GM06990 (cell line): ENCODE measurements at regions not wholly inside any gene's neighbourhood (a gene's known extent, or its start where the extent isn't known, plus 50 kb on each side); places are given as distances from the start of the nearest gene placed in this dataset.
"Not testable (repeated sequence)": the region's sequence is repeated elsewhere in the genome, so short reads cannot be mapped to it uniquely, and the experiment has no call there.

Source experiments
- DNase-seq: peaks from one replicate; pipeline ENCODE4 v3.0.0-alpha.2; 2011; ENCODE audit not compliant: insufficient read length; ENCODE audit errors: extremely low read depth
- H3K27me3 ChIP-seq: replicated peaks from 2 replicates; pipeline ENCODE4 v1.6.0; 2011; ENCODE audit warnings: low read length; ENCODE audit not compliant: control insufficient read depth, insufficient read depth
- H3K36me3 ChIP-seq: 2 replicates; pipeline ENCODE4 v1.5.1; 2011; ENCODE audit warnings: low read length; ENCODE audit not compliant: control insufficient read depth, insufficient read depth
- H3K4me3 ChIP-seq: replicated peaks from 2 replicates; pipeline ENCODE4 v1.5.1; 2011; ENCODE audit warnings: low read depth, mild to moderate bottlenecking, control low read depth, low read length
- TF ChIP-seq, protein P1 (sequence below): IDR thresholded peaks from 2 replicates; pipeline ENCODE4 v1.5.1; 2011; ENCODE audit warnings: low read length, control low read depth, mild to moderate bottlenecking, inconsistent platforms; ENCODE audit not compliant: insufficient read depth, poor library complexity, severe bottlenecking

GRCh38 chr5:126007841-126008240, 415.4 kb upstream of the GRAMD2B start:
- H3K4me3 ChIP-seq: no peak overlapping the region
- TF ChIP-seq, protein P1, sequence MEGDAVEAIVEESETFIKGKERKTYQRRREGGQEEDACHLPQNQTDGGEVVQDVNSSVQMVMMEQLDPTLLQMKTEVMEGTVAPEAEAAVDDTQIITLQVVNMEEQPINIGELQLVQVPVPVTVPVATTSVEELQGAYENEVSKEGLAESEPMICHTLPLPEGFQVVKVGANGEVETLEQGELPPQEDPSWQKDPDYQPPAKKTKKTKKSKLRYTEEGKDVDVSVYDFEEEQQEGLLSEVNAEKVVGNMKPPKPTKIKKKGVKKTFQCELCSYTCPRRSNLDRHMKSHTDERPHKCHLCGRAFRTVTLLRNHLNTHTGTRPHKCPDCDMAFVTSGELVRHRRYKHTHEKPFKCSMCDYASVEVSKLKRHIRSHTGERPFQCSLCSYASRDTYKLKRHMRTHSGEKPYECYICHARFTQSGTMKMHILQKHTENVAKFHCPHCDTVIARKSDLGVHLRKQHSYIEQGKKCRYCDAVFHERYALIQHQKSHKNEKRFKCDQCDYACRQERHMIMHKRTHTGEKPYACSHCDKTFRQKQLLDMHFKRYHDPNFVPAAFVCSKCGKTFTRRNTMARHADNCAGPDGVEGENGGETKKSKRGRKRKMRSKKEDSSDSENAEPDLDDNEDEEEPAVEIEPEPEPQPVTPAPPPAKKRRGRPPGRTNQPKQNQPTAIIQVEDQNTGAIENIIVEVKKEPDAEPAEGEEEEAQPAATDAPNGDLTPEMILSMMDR: no peak
- no peaks in the 10 kb centered on the region for H3K36me3 ChIP-seq
- no peaks in the 10 kb centered on the region for H3K27me3 ChIP-seq
- DNase-seq: no peak

GRCh38 chr5:126009566-126009965, 413.6 kb upstream of the GRAMD2B start:
- no peaks in the 10 kb centered on the region for H3K36me3 ChIP-seq
- TF ChIP-seq, protein P1: no peak
- DNase-seq: no peak
- H3K4me3 ChIP-seq: no peak overlapping the region
- H3K27me3 ChIP-seq: no peaks in the 10 kb centered on the region

DNA sequence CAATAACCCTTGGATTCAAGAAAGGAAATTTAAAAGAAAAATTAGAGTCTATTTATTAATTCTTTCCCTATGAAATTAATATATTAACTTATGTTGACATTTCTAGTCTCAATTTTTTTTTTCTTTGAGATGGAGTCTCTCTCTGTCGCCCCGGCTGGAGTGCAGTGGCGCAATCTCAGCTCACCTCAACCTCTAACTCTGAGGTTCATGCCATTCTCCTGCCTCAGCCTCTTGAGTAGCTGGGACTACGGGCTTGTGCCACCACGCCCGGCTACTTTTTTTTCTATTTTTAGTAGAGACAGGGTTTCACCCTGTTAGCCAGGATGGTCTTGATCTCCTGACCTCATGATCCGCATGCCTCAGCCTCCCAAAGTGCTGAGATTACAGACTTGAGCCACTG, 411.7 kb upstream of the GRAMD2B start:
- not testable (repeated sequence) for H3K4me3 ChIP-seq, DNase-seq, H3K27me3 ChIP-seq, H3K36me3 ChIP-seq

- DNase-seq: no peak
- no peaks in the 10 kb centered on the region for H3K27me3 ChIP-seq
- TF ChIP-seq, protein P1: no peak
- no peak overlapping the region for H3K4me3 ChIP-seq
- no peaks in the 10 kb centered on the region for H3K36me3 ChIP-seq
Measured at GRCh38 chr5:126014676-126015075, 408.5 kb upstream of the GRAMD2B start.

GRCh38 chr5:126015235-126016181, 407.7 kb upstream of the GRAMD2B start:
- TF ChIP-seq, protein P1: no peak
- no peak for DNase-seq
- Histone ChIP-seq H3K4me3 (no peak overlapping the region), H3K27me3 (no peaks in the 10 kb centered on the region), H3K36me3 (no peaks in the 10 kb centered on the region)

DNA sequence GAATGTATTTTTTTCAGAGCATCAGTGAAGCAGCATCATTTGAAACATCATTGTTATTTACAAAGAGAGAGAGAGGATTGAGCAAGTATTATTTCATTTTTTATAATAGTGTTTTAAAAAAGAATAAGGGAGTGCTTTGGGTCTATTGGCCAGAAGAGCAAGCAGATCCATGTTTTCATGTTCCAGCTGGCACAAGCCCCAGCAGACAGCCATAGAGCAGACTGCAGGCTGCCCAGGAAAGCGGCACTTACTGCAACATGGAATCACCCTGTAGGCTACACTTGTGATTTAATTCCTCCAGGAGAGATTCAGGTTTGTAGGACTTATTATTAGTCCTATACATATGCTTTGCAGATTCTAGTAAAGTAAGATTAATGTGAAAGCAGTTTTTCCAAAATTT, 407.0 kb upstream of the GRAMD2B start:
- TF ChIP-seq, protein P1: no peak
- Histone ChIP-seq H3K36me3 (no peaks in the 10 kb centered on the region), H3K27me3 (no peaks in the 10 kb centered on the region), H3K4me3 (no peak overlapping the region)
- no peak for DNase-seq
